CD14-positive monocyte (primary cell): ENCODE measurements at regions not wholly inside any gene's neighbourhood (a gene's known extent, or its start where the extent isn't known, plus 50 kb on each side); places are given as distances from the start of the nearest gene placed in this dataset.

Experiments used
- DNase-seq, 3 donors: peaks; one replicate each; pipeline ENCODE4 v3.0.0-alpha.2; 2011 to 2022
- H2AFZ ChIP-seq: 2 replicates; pipeline ENCODE4 v1.6.0; 2012; ENCODE audit warnings: mild to moderate bottlenecking, low read depth, low read length, inconsistent platforms; ENCODE audit not compliant: insufficient read depth, poor library complexity, severe bottlenecking
- H3K27ac ChIP-seq, 2 donors: 1 replicate in 1 of 2; 2 replicates in 1 of 2; pipeline ENCODE4 v1.5.1; 2012 to 2013; ENCODE audit warnings: low read length in 2 of 2, control low read depth in 1 of 2, inconsistent platforms in 1 of 2, low read depth in 1 of 2, mild to moderate bottlenecking in 1 of 2
- H3K27me3 ChIP-seq, 2 donors: one replicate each; pipeline versions ENCODE4 v1.6.0 to v1.6.1; 2011 to 2013; ENCODE audit warnings: low read length in 2 of 2; ENCODE audit not compliant: control insufficient read depth in 2 of 2, insufficient read depth in 2 of 2
- H3K36me3 ChIP-seq, 2 donors: replicated peaks in 1 of 2; 1 replicate in 1 of 2; 2 replicates in 1 of 2; pipeline versions ENCODE4 v1.5.1 to v1.6.1; 2012 to 2013; ENCODE audit warnings: low read length in 2 of 2, control low read depth in 1 of 2, inconsistent platforms in 1 of 2, mild to moderate bottlenecking in 1 of 2; ENCODE audit not compliant: insufficient read depth in 2 of 2, control insufficient read depth in 1 of 2
- H3K4me1 ChIP-seq, 2 donors: 1 replicate in 1 of 2; 2 replicates in 1 of 2; pipeline versions ENCODE4 v1.5.1 to v1.6.1; 2012 to 2013; ENCODE audit warnings: low read length in 2 of 2, control low read depth in 1 of 2, inconsistent platforms in 1 of 2, mild to moderate bottlenecking in 1 of 2, moderate library complexity in 1 of 2; ENCODE audit not compliant: insufficient read depth in 2 of 2, control insufficient read depth in 1 of 2
- H3K4me2 ChIP-seq: replicated peaks from 2 replicates; pipeline ENCODE3; 2012; ENCODE audit warnings: low read length, moderate library complexity, mild to moderate bottlenecking; ENCODE audit not compliant: poor library complexity, severe bottlenecking; ENCODE audit errors: extremely low read depth
- H3K4me3 ChIP-seq, 3 experiments: fragments of 200-600 bp in 1 of 3; sonication (generic) in 1 of 3; replicated peaks in 1 of 3; 1 replicate in 2 of 3; 2 replicates in 1 of 3; pipeline ENCODE4 v1.5.1; 2011 to 2013; ENCODE audit warnings: low read length in 3 of 3, mild to moderate bottlenecking in 3 of 3, control low read depth in 2 of 3, low read depth in 2 of 3, inconsistent platforms in 1 of 3, moderate library complexity in 1 of 3
- H3K79me2 ChIP-seq: 2 replicates; pipeline ENCODE4 v1.6.0; 2012; ENCODE audit warnings: mild to moderate bottlenecking, control low read depth, inconsistent platforms, low read length, moderate library complexity; ENCODE audit not compliant: insufficient read depth
- H3K9ac ChIP-seq: 2 replicates; pipeline ENCODE4 v1.6.0; 2017; ENCODE audit warnings: low read length, mild to moderate bottlenecking; ENCODE audit not compliant: insufficient read depth, poor library complexity, severe bottlenecking
- H3K9me3 ChIP-seq, 2 donors: replicated peaks in 1 of 2; 1 replicate in 1 of 2; 2 replicates in 1 of 2; pipeline versions ENCODE4 v1.5.1 to v1.6.1; 2012 to 2013; ENCODE audit warnings: low read length in 2 of 2, control low read depth in 1 of 2; ENCODE audit not compliant: control insufficient read depth in 1 of 2, insufficient read depth in 1 of 2
- H4K20me1 ChIP-seq: 2 replicates; pipeline ENCODE4 v1.6.0; 2012; ENCODE audit warnings: mild to moderate bottlenecking, low read length, control low read depth, moderate library complexity; ENCODE audit not compliant: insufficient read depth
- H3K27ac Mint-ChIP-seq, 7 donors: one replicate each; pipeline ENCODE4 v1.8.0; 2020; ENCODE audit warnings: mild to moderate bottlenecking in 7 of 7, mixed read lengths in 7 of 7, moderate library complexity in 6 of 7, inconsistent platforms in 2 of 7
- H3K27me3 Mint-ChIP-seq, 3 donors: one replicate each; pipeline ENCODE4 v1.8.0; 2021 to 2022; ENCODE audit warnings: low read depth in 3 of 3, mild to moderate bottlenecking in 3 of 3, mixed read lengths in 3 of 3, moderate library complexity in 3 of 3, inconsistent platforms in 1 of 3
- H3K36me3 Mint-ChIP-seq, 2 donors: one replicate each; pipeline ENCODE4 v1.8.0; 2020; ENCODE audit warnings: mixed read lengths in 2 of 2, inconsistent platforms in 1 of 2, mild to moderate bottlenecking in 1 of 2
- H3K4me1 Mint-ChIP-seq: one replicate; pipeline ENCODE4 v1.8.0; 2020; ENCODE audit warnings: mild to moderate bottlenecking, mixed read lengths
- H3K4me3 Mint-ChIP-seq, 2 donors: one replicate each; pipeline ENCODE4 v1.8.0; 2020; ENCODE audit warnings: mild to moderate bottlenecking in 2 of 2, mixed read lengths in 2 of 2, moderate library complexity in 1 of 2
- H3K9me3 Mint-ChIP-seq, 7 donors: one replicate each; pipeline ENCODE4 v1.8.0; 2020 to 2022; ENCODE audit warnings: mixed read lengths in 7 of 7, mild to moderate bottlenecking in 6 of 7, moderate library complexity in 6 of 7, inconsistent platforms in 2 of 7
- CTCF ChIP-seq: fragments of 200-600 bp; IDR thresholded peaks from one replicate; pipeline ENCODE4 v1.8.0; 2022; ENCODE audit warnings: antibody characterized with exemption, mild to moderate bottlenecking
- WGBS: methylation state at CpG from one replicate; pipeline ENCODE4 v1.1.5; 2013; ENCODE audit warnings: missing lambda C conversion rate; ENCODE audit not compliant: insufficient coverage; 5-methylcytosine and 5-hydroxymethylcytosine counted together
- intact Hi-C, 2 donors: fragments of 100-400 bp; cut with micrococcal nuclease; formaldehyde crosslinking; loops; one replicate each; pipeline versions ENCODE4 v1.15.0 to v1.15.1; 2023

- Mint-ChIP-seq H3K27ac (no peak overlapping the region), H3K36me3 (no peaks in the 10 kb centered on the region)
- 71% methylated on average over 10 of the region's 14 CpGs for WGBS
These were observed 159.6 kb downstream of the RND3 start for GRCh38 chr2:150327564-150328489.

More at GRCh38 chr2:150327564-150328489, 159.6 kb downstream of the RND3 start:
- TF ChIP-seq CTCF, result no peak
- no peaks in the 10 kb centered on the region for H3K27me3 ChIP-seq
- H3K4me2 ChIP-seq, result no peak overlapping the region
- H3K4me1 ChIP-seq, result no peaks in the 10 kb centered on the region
- Mint-ChIP-seq H3K4me3 (no peak overlapping the region), H3K27me3 (no peaks in the 10 kb centered on the region), H3K4me1 (no peaks in the 10 kb centered on the region), H3K9me3 (peaks cover 2 to 9% (median 6%) of the 10 kb centered on the region in 7 donors)
- no peaks in the 10 kb centered on the region for H3K36me3 ChIP-seq
- no peaks in the 10 kb centered on the region for H4K20me1 ChIP-seq
- no peak overlapping the region for H3K4me3 ChIP-seq
- H3K9me3 ChIP-seq, result peaks cover 3 to 5% of the 10 kb centered on the region in 2 donors
- H2AFZ ChIP-seq, result no peak overlapping the region
- DNase-seq, result no peak
- H3K9ac ChIP-seq, result no peak overlapping the region
- intact Hi-C loops, result no loop called here
- no peaks in the 10 kb centered on the region for H3K79me2 ChIP-seq
- H3K27ac ChIP-seq, result no peak overlapping the region
